PC-9 (cell line): ENCODE measurements at regions not wholly inside any gene's neighbourhood (a gene's known extent, or its start where the extent isn't known, plus 50 kb on each side); places are given as distances from the start of the nearest gene placed in this dataset.

Source experiments
- BruUV-seq: library from RNA; stranded (reverse); fragments of 400-500 nt; replicated peaks from 2 replicates; lab custom pipeline; 2021; lab: Mats Ljungman, UMichigan
- CTCF ChIA-PET: fragments of 300-600 bp; sonication (Branson Sonifier 250); formaldehyde crosslinking; loops from one replicate; lab custom pipeline; 2022; ENCODE audit warnings: antibody characterized with exemption; lab: Charles Lee
- POLR2A ChIA-PET: fragments of 300-600 bp; sonication (Branson Sonifier 250); formaldehyde crosslinking; loops from one replicate; lab custom pipeline; 2022; ENCODE audit warnings: antibody characterized with exemption; ENCODE audit not compliant: unreplicated experiment; lab: Charles Lee
- DNase-seq, 2 experiments: peaks; one replicate each; pipeline versions ENCODE4 v3.0.0 to v3.0.0-alpha.2; 2015 to 2022; ENCODE audit warnings: mixed read lengths in 1 of 2
- H2AFZ ChIP-seq: fragments of 200-600 bp; sonication (generic); 2 replicates; pipeline ENCODE4 v1.8.1; 2017; ENCODE audit warnings: antibody characterized with exemption
- H3F3A ChIP-seq: fragments of 200-600 bp; sonication (generic); 2 replicates; pipeline ENCODE4 v1.8.1; 2017; ENCODE audit warnings: antibody characterized with exemption, mild to moderate bottlenecking, low read depth; ENCODE audit not compliant: insufficient read depth
- H3K27ac ChIP-seq: fragments of 200-600 bp; sonication (generic); 2 replicates; pipeline ENCODE4 v1.6.1; 2016; ENCODE audit warnings: mixed run types
- H3K27me3 ChIP-seq: fragments of 200-600 bp; sonication (generic); 2 replicates; pipeline ENCODE4 v1.6.1; 2016; ENCODE audit warnings: low read depth, mixed run types; ENCODE audit not compliant: insufficient read depth
- H3K36me3 ChIP-seq: fragments of 200-600 bp; sonication (generic); 2 replicates; pipeline ENCODE4 v1.6.1; 2016; ENCODE audit warnings: low read depth, mixed run types
- H3K4me1 ChIP-seq: fragments of 200-600 bp; sonication (generic); replicated peaks from 2 replicates; pipeline ENCODE4 v1.6.1; 2016; ENCODE audit warnings: mixed run types; ENCODE audit not compliant: insufficient read depth
- H3K4me2 ChIP-seq: fragments of 200-600 bp; sonication (generic); 2 replicates; pipeline ENCODE4 v1.6.1; 2017; ENCODE audit warnings: mixed run types
- H3K4me3 ChIP-seq: fragments of 200-600 bp; sonication (generic); 2 replicates; pipeline ENCODE4 v1.6.1; 2016; ENCODE audit warnings: mixed run types
- H3K79me2 ChIP-seq: fragments of 200-600 bp; sonication (generic); 2 replicates; pipeline ENCODE4 v1.6.1; 2017; ENCODE audit warnings: low read depth, mixed run types
- H3K9me2 ChIP-seq: fragments of 200-600 bp; sonication (generic); 2 replicates; pipeline ENCODE4 v1.8.1; 2017; ENCODE audit warnings: mild to moderate bottlenecking; ENCODE audit not compliant: insufficient read depth
- H3K9me3 ChIP-seq: fragments of 200-600 bp; sonication (generic); 2 replicates; pipeline ENCODE4 v1.8.1; 2016; ENCODE audit warnings: low read depth; ENCODE audit not compliant: insufficient read depth
- H4K20me1 ChIP-seq: fragments of 200-600 bp; sonication (generic); 2 replicates; pipeline ENCODE4 v1.8.1; 2017; ENCODE audit not compliant: insufficient read depth
- CTCF ChIP-seq: fragments of 200-600 bp; sonication (generic); conservative IDR thresholded peaks from 2 replicates; pipeline ENCODE4 v1.6.1; 2017; ENCODE audit warnings: mixed run types, antibody characterized with exemption, mild to moderate bottlenecking, moderate library complexity
- EZH2 ChIP-seq: fragments of 200-600 bp; sonication (generic); IDR thresholded peaks from 2 replicates; pipeline ENCODE4 v1.8.0; 2017; ENCODE audit warnings: antibody characterized with exemption, low read depth
- intact Hi-C: fragments of 100-400 bp; cut with micrococcal nuclease; formaldehyde crosslinking; loops from one replicate; pipeline ENCODE4 v1.10.0; 2022; ENCODE audit not compliant: unreplicated experiment

GRCh38 chr4:23213198-23213597, 520.5 kb downstream of the GBA3 start:
- ChIA-PET CTCF (no interaction called here), POLR2A (no interaction called here)
- DNase-seq = no peak
- no TSS peak for BruUV-seq
- TF ChIP-seq CTCF = no peak
- no peak for TF ChIP-seq EZH2
- H3K4me3 ChIP-seq = no peak overlapping the region
- H4K20me1 ChIP-seq = no peaks in the 10 kb centered on the region
- H3K79me2 ChIP-seq = no peaks in the 10 kb centered on the region
- H3K36me3 ChIP-seq = no peaks in the 10 kb centered on the region
- H3K9me2 ChIP-seq = no peaks in the 10 kb centered on the region
- no peaks in the 10 kb centered on the region for H3K9me3 ChIP-seq
- H3K4me1 ChIP-seq = no peaks in the 10 kb centered on the region
- no peak overlapping the region for H2AFZ ChIP-seq
- no peak overlapping the region for H3K27ac ChIP-seq
- intact Hi-C loops = no loop called here
- H3K4me2 ChIP-seq = no peak overlapping the region
- no peaks in the 10 kb centered on the region for H3K27me3 ChIP-seq
- H3F3A ChIP-seq = no peaks in the 10 kb centered on the region

GRCh38 chr4:23212558-23212957, 519.8 kb downstream of the GBA3 start:
- Histone ChIP-seq H3K9me2 (no peaks in the 10 kb centered on the region), H3K79me2 (no peaks in the 10 kb centered on the region), H3K4me2 (no peak overlapping the region), H4K20me1 (no peaks in the 10 kb centered on the region), H3F3A (no peaks in the 10 kb centered on the region), H3K27ac (no peak overlapping the region), H3K4me3 (no peak overlapping the region), H3K36me3 (no peaks in the 10 kb centered on the region), H2AFZ (no peak overlapping the region), H3K4me1 (no peaks in the 10 kb centered on the region), H3K9me3 (no peaks in the 10 kb centered on the region), H3K27me3 (no peaks in the 10 kb centered on the region)
- intact Hi-C loops = no loop called here
- TF ChIP-seq CTCF (no peak), EZH2 (no peak)
- DNase-seq = no peak
- CTCF ChIA-PET = no interaction called here
- POLR2A ChIA-PET = no interaction called here
- no TSS peak for BruUV-seq

GRCh38 chr4:23207059-23207458, 514.3 kb downstream of the GBA3 start:
- Histone ChIP-seq H3K9me2 (no peaks in the 10 kb centered on the region), H3K27ac (no peak overlapping the region), H3K4me3 (no peak overlapping the region), H3K4me2 (no peak overlapping the region), H3F3A (no peaks in the 10 kb centered on the region), H4K20me1 (no peaks in the 10 kb centered on the region), H3K79me2 (no peaks in the 10 kb centered on the region), H3K9me3 (no peaks in the 10 kb centered on the region), H3K36me3 (no peaks in the 10 kb centered on the region), H2AFZ (no peak overlapping the region), H3K4me1 (no peaks in the 10 kb centered on the region), H3K27me3 (no peaks in the 10 kb centered on the region)
- no TSS peak for BruUV-seq
- POLR2A ChIA-PET = no interaction called here
- TF ChIP-seq EZH2 = no peak
- TF ChIP-seq CTCF = no peak
- intact Hi-C loops = no loop called here
- CTCF ChIA-PET = no interaction called here
- no peak for DNase-seq
